MG63 (cell line): ENCODE measurements at regions not wholly inside any gene's neighbourhood (a gene's known extent, or its start where the extent isn't known, plus 50 kb on each side); places are given as distances from the start of the nearest gene placed in this dataset.

Source experiments
- DNase-seq: peaks from one replicate; pipeline ENCODE4 v3.0.0-alpha.2; 2020
- H3K27me3 ChIP-seq: fragments of 250-450 bp; sonication (Bioruptor Pico); 2 replicates; pipeline ENCODE4 v1.5.1; 2020; ENCODE audit warnings: mild to moderate bottlenecking, moderate library complexity
- H3K36me3 ChIP-seq: fragments of 250-450 bp; sonication (Bioruptor Pico); 2 replicates; pipeline ENCODE4 v1.5.1; 2020; ENCODE audit warnings: mild to moderate bottlenecking, moderate library complexity
- H3K4me3 ChIP-seq: fragments of 250-450 bp; sonication (Bioruptor Pico); 2 replicates; pipeline ENCODE4 v1.5.1; 2020; ENCODE audit warnings: mild to moderate bottlenecking, moderate library complexity
- H3K9me3 ChIP-seq: fragments of 250-450 bp; sonication (Bioruptor Pico); 2 replicates; pipeline ENCODE4 v1.5.1; 2020; ENCODE audit warnings: mild to moderate bottlenecking, moderate library complexity

DNA sequence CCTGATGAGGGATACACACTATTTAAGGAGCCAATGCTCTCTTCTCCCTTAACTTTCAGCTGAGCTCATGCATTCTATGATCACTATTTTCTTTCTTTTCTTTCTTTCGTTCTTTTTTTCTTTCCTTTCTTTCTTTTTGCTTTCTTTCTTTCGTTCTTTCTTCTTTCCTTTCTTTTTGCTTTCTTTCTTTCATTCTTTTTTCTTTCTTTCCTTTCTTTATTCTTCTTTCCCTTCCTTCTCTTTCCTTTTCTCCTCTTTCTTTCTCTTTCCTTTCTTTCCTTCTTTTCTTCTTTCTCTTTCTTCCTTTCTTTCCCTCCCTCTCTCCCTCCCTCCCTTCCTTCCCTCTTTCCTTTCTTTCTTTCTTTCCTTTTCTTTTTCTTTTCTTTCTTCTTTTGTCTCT is 761.2 kb downstream of the SEMA5A start:
- H3K27me3 ChIP-seq: no peaks in the 10 kb centered on the region
- H3K9me3 ChIP-seq: peaks cover 3% of the 10 kb centered on the region; the same call in 1 of the 2 replicates
- H3K36me3 ChIP-seq: no peaks in the 10 kb centered on the region
- no peak overlapping the region for H3K4me3 ChIP-seq
- DNase-seq: no peak

DNA sequence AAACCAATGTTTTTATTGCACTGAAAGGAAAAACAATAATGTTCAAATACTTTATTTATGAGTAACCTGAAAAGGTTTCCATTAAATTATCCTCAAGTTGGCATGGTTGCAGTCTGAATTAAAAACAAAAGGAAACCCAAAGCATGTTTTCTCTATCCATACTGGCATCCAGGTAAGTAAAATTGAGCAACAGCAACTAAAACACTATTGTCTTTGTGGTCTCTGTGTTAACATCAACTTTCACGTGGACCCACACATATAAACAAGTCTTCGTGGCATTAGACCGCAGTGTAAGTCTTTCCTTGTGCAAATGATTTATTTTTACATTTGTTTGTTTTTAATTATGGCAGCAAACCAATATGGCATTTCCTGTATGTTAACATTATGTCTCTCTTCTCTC is 757.6 kb downstream of the SEMA5A start:
- Histone ChIP-seq H3K36me3 (no peaks in the 10 kb centered on the region), H3K9me3 (peaks cover 12% of the 10 kb centered on the region), H3K4me3 (no peak overlapping the region), H3K27me3 (no peaks in the 10 kb centered on the region)
- DNase-seq: no peak

DNA sequence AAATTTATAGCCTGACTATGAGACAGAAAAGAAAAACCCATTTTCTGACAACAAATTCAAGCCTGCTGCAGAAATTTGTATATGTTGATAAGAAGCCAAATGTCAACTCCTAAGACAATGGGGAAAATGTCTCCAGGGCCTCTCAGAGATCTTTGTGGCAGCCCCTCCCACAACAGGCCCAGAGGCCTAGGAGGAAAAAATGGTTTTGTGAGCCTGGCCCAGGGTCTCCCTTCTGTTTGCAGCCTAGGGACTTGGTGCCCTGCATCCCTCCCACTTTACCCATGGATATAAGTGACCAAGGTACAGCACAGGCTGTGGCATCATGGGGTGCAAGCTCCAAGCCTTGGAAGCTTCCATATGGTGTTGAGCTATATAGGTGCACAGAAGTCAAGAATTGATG is 740.2 kb downstream of the SEMA5A start:
- Histone ChIP-seq H3K9me3 (peaks cover 38% of the 10 kb centered on the region), H3K36me3 (no peaks in the 10 kb centered on the region), H3K4me3 (no peak overlapping the region), H3K27me3 (no peaks in the 10 kb centered on the region)
- no peak for DNase-seq

DNA sequence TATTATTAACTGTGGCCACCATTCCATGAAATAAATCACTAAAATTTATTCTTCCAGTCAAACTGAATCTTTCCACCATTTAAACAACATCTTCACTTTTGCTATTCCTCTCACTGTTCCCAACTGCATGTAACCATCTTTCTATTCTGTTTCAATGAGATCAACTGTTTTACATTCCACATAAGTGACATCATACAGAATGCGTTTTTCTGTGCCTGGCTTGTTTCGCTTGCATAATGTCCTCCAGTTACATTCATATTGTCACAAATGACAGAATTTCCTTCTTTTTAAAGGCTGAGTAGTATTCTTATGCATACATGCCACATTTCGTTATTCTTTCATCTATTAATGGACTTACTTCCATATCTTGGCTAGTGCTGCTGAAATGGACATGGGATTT is 738.2 kb downstream of the SEMA5A start:
- Histone ChIP-seq H3K9me3 (peaks cover 22% of the 10 kb centered on the region), H3K4me3 (no peak overlapping the region), H3K27me3 (no peaks in the 10 kb centered on the region), H3K36me3 (no peaks in the 10 kb centered on the region)
- DNase-seq: no peak

DNA sequence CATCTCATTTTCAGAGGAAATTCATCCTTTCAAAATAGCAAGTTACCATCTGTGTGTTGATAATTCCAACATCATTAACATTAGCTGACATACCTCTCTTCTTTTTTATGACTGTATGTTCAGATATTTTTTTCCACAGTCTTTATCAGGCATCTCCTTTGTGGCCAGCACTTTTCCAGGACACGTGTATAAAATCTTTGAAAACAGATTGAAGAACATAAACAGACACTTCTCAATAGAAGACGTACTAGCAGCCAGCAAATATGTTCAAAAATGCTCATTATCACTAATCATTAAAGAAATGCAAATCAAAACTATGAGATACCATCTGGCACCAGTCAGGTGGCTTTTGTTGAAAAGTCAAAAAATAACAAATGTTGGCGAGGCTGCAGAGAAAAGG is 734.3 kb downstream of the SEMA5A start:
- DNase-seq: no peak
- H3K9me3 ChIP-seq: peaks cover 4% of the 10 kb centered on the region
- H3K4me3 ChIP-seq: no peak overlapping the region
- H3K36me3 ChIP-seq: no peaks in the 10 kb centered on the region
- no peaks in the 10 kb centered on the region for H3K27me3 ChIP-seq

DNA sequence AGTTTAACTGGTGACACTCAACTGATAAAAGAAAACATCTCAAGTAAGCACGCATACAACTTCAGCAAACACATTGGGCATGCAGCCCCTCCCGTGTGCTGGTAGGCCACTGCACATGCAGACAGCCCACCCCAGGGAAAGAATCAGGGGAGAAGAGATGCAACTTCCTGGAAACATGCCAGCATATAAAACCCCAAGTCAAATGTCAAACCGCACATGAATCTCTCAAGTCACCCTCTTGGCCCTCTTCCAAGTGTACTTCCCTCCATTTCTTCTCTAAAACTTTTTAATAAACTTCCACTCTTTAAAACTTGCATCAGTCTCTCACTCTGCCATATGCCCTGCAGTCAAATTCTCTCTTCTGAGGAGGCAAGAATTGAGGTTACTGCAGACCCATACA is 732.7 kb downstream of the SEMA5A start:
- H3K9me3 ChIP-seq: peaks cover 4% of the 10 kb centered on the region
- H3K27me3 ChIP-seq: no peaks in the 10 kb centered on the region
- no peaks in the 10 kb centered on the region for H3K36me3 ChIP-seq
- no peak for DNase-seq
- no peak overlapping the region for H3K4me3 ChIP-seq

DNA sequence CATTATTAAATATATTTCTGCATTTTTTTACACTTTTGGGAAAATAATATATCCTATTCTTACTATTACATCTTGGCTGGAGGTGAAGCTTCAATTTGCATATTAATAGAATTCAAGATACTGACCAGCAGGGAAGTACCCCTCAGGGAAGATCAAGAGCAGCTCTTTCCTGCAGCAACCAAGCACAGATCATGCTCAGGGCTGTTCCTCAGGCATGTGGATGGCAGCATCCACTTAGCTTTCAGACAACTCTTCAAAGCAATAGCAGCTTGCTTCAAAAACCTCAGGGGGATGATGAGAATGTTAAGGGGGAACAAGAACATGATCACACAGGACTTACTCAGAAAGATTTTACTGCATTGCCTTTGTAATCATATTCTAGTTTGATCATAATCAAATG is 731.8 kb downstream of the SEMA5A start:
- Histone ChIP-seq H3K27me3 (no peaks in the 10 kb centered on the region), H3K36me3 (no peaks in the 10 kb centered on the region), H3K9me3 (peaks cover 4% of the 10 kb centered on the region), H3K4me3 (no peak overlapping the region)
- DNase-seq: no peak

DNA sequence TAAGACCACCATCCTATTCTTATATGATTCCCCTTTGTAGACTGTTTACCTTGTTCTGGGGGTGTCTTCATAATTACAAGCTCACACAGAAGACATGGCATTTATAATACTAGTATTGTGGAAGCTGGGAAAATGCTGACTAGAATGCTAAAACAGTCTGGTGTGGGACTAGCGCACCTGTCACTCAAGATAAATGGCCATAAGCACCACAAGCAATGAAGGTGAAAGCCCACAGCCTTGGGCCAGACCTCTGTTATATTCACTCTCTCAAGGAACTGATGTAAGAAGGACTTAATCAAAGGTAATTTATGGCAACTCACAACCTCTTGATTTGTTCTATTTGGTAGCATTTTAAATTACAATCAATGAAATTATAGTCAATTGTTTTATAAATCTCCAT is 721.5 kb downstream of the SEMA5A start:
- H3K4me3 ChIP-seq: no peak overlapping the region
- no peak for DNase-seq
- no peaks in the 10 kb centered on the region for H3K36me3 ChIP-seq

DNA sequence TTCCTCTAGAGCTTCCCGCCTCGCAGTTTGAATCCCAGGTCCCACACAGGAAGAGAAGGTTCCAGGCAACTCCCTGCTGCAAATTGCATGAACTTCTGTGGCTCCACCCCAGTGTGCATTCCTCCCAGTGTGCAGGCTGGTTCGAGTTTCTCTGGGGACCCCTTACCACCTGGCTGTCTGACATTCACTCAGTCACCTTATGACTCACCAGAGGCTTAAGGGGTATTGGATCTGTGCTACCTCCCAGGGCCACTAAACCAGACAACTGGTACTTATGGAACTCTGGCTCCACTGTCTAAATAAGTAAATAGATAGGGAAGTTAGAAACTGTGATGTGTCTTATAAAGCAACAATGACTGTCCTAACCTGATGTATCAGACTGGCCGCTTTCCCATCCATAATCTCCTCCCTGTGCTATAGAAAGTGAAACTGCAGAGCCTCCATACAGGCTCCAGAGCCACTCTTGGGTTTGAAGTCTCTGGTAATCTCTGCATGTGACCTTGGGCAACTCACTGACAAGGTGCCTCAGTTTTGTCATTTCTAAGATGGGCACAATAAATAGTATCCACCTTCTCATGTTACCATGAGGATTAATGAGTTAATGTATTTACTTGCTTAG is 720.6 kb downstream of the SEMA5A start:
- Histone ChIP-seq H3K27me3 (no peaks in the 10 kb centered on the region), H3K4me3 (no peak overlapping the region), H3K9me3 (peaks cover 1% of the 10 kb centered on the region), H3K36me3 (no peaks in the 10 kb centered on the region)
- DNase-seq: peak; percentile 28

More for the DNA sequence above, 721.5 kb downstream of the SEMA5A start:
- no peaks in the 10 kb centered on the region for H3K27me3 ChIP-seq
- H3K9me3 ChIP-seq: no peaks in the 10 kb centered on the region; the same call in 1 of the 2 replicates

DNA sequence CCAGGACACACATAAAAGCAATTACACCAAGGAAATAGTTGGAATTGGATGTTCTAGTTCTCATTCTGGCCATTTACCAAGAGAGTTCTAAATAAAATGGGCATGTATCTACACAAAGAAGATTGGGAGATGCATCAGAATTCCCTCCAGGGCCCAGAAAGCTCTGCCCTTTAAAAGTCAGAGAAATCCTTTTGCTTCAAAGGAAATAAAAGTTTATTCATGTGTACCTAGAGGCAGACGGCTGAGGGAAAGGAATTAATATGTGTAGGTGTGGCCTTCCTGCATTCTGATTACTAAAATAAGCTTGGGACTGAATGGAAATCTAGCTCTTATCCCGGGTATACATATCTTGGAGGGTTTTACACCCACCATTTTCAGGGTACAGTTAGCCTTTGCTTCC is 719.4 kb downstream of the SEMA5A start:
- H3K27me3 ChIP-seq: no peaks in the 10 kb centered on the region
- H3K9me3 ChIP-seq: peaks cover 14% of the 10 kb centered on the region
- no peak for DNase-seq
- H3K36me3 ChIP-seq: no peaks in the 10 kb centered on the region
- no peak overlapping the region for H3K4me3 ChIP-seq

DNA sequence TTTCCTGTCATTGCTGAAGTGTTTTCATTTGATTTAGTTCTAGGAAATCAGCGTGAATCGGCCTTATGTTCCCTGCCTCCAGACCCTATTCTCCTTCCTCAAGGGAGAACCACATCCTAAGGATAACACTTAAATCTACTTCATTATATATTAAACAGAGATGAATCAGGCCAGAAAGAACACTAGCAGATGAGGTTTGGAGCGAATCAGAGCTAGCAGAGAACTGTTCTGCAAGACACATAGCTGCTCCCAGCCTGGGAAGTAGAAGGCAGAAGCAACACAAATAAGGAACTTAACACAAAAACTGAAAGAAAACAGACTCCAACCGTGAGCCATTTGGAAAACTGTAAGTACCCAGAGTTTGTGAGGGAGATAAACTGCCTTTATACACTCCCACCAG is 718.2 kb downstream of the SEMA5A start:
- DNase-seq: no peak
- no peaks in the 10 kb centered on the region for H3K27me3 ChIP-seq
- H3K36me3 ChIP-seq: no peaks in the 10 kb centered on the region
- H3K4me3 ChIP-seq: no peak overlapping the region
- peaks cover 24% of the 10 kb centered on the region for H3K9me3 ChIP-seq

DNA sequence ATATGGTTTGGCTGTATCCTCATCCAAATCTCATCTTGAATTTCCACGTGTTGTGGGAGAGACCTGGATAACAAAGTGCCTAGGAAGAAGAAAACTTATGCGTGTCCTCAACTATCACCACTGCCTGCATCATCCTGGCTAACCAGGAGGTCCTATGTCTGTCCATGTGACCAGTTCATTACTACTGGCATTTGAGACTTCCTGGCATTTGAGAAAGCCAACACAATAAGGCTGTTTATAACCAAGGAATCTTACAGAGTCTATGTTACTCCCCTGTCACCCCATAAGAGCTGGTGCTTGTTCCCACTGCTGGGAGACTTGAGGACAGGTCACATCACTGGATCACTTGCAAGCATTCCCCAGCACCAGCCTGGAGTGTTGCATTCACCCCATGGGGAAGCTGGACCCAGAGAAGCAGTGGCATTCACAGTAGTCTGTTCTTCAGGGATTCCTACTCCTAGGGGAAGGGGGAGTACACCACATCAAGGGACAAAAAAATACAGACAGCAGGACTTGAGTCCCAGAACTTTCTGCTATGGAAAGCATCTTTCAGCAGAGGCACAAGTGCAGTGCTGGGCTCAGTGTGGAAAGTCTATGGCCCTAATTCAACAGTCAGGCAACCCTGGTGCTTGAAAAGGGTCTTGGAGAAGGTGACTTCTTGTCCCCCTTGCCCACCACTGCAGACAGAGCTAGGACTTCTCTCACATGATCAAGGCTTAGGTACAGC is 717.1 kb downstream of the SEMA5A start:
- DNase-seq: no peak

DNA sequence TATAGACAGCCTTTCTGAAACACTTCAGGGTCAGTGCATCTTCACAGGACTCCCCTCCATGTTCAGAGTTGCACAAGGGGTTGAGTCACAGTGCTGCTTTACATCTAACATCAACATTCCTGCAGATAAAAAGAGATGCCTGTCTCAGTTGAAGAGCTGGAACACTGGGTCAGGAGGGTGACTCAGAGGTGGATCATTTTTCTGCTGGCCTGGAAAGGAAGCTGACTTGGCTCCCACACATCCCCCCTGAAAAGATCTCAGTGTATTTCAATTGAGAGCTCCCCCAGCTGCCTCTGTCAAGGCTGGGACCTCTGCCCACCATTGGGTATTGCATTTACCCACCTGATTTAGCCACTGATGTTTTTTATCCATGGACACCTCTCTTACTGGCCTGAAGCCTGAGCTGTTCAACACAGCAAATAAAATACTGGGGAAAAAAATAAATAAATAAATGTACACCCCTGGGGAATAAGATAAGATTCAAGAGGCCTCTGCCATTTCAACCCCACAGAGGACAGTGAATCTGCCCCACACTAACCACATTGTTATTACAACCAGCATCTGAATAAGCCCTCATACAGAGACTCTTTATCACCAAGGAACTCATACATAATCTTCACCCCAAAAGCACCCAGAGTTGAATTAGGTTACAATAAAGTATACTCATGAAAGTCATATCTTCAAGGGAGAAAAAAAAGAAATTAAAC is 716.4 kb downstream of the SEMA5A start:
- no peak overlapping the region for H3K4me3 ChIP-seq
- DNase-seq: peak; percentile 94
- no peaks in the 10 kb centered on the region for H3K27me3 ChIP-seq
- no peaks in the 10 kb centered on the region for H3K36me3 ChIP-seq
- peaks cover 24% of the 10 kb centered on the region for H3K9me3 ChIP-seq

More for the DNA sequence above, 717.1 kb downstream of the SEMA5A start:
- Histone ChIP-seq H3K4me3 (no peak overlapping the region), H3K27me3 (no peaks in the 10 kb centered on the region), H3K9me3 (peaks cover 24% of the 10 kb centered on the region), H3K36me3 (no peaks in the 10 kb centered on the region)

DNA sequence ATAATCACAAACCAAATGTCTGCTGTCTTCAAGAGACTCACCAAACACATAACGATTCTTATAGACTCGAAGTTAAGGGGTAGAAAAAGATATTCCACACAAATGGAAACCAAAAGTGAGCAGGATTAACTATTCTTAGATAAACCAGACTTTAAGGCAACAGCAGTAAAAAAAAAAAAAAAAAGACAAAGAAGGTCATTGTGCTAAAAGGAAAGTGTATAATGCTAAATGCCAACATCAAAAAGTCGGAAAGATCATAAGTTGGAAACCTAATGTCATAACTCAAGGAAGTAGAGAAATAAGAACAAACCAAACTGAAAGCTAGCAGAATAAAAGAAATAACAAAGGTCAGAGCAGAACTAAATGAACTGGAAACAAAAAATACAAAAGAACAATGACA is 714.6 kb downstream of the SEMA5A start:
- H3K27me3 ChIP-seq: no peaks in the 10 kb centered on the region
- no peak for DNase-seq
- no peak overlapping the region for H3K4me3 ChIP-seq
- no peaks in the 10 kb centered on the region for H3K36me3 ChIP-seq
- peaks cover 24% of the 10 kb centered on the region for H3K9me3 ChIP-seq

DNA sequence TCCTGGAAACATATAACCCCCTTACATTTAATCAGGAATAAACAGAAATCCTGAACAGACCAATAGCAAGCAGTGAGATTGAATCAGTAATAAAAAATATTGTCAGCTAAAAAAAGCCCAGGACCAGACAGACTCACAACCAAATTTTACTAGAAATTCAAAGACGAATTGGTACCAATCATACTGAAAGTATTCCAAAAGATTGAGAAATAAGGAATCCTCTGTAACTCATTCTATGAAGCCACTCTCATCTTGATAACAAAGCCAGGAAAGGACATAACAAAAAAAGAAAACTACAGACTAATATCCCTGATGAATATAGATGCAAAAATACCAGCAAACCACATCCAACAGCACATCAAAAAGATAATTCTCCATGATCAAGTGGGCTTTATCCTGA is 714.0 kb downstream of the SEMA5A start:
- no peaks in the 10 kb centered on the region for H3K36me3 ChIP-seq
- DNase-seq: no peak
- H3K4me3 ChIP-seq: no peak overlapping the region
- H3K27me3 ChIP-seq: no peaks in the 10 kb centered on the region
- peaks cover 24% of the 10 kb centered on the region for H3K9me3 ChIP-seq

DNA sequence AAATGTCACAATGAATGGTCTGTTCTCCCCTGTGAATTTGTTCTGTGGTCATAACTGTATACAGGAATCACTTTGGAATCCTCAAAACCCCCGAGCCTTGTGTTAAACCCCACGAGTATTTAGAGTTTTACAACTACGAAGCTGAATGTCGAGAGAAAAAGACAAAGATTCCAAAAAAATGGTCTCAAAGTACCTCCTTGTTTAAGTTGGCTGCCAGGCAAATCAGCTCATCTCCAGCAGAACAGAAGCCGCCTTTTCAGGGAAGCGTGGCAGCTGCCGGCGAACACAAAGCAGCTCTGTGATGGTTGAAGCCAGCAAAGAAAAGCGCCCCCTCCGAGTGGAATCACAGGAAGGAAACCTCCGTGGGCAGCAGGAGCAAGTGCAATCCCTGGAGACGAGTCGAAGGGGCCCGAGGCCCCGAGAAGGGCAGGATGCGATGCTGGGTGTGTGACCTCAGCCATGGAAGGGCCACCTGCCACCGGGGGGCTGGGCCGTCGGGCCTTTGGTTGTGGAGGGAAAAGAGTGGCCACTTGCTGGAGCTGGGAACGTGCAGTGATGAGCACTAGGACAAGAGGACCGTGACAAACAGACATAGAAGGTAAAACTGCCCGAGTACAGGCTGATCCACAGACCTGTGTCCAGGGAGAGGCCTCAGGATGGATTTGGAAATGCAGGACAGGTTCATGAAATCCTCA is 706.4 kb downstream of the SEMA5A start:
- Histone ChIP-seq H3K27me3 (no peaks in the 10 kb centered on the region), H3K4me3 (no peak overlapping the region), H3K9me3 (peaks cover 3% of the 10 kb centered on the region; the same call in 1 of the 2 replicates), H3K36me3 (no peaks in the 10 kb centered on the region)
- no peak for DNase-seq

DNA sequence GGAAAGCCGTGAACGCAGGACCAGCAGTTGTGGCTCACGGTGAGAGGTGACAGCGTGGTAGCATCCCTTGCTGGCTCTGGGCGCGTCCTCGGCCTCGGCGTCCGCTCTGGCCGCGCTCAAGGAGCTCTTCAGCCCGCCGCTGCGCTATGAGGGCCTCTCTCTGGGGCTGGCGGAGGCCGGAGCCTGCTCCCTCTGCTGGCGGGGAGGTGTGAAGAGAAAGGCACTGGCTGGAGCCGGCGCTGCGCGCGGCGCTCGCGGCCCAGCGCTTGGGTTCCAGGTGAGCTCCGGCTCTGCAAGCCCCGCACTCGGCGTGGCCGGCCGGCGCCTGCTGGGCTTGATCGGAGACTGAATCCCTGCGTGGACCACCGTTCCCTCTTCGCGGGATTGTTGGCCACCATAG is 705.6 kb downstream of the SEMA5A start:
- DNase-seq: no peak
- peaks cover 3% of the 10 kb centered on the region; the same call in 1 of the 2 replicates for H3K9me3 ChIP-seq
- H3K36me3 ChIP-seq: no peaks in the 10 kb centered on the region
- no peak overlapping the region for H3K4me3 ChIP-seq
- no peaks in the 10 kb centered on the region for H3K27me3 ChIP-seq
